GM12875 (cell line): ENCODE measurements at regions not wholly inside any gene's neighbourhood (a gene's known extent, or its start where the extent isn't known, plus 50 kb on each side); places are given as distances from the start of the nearest gene placed in this dataset.

Experiments
- H3K4me3 ChIP-seq: one replicate; pipeline ENCODE4 v1.5.1; 2011; ENCODE audit warnings: low read depth, low read length, control low read depth
- TF ChIP-seq, protein P1 (sequence below): IDR thresholded peaks from 2 replicates; pipeline ENCODE4 v1.5.1; 2011; ENCODE audit warnings: low read depth, mild to moderate bottlenecking, control low read depth, inconsistent platforms, low read length, moderate library complexity, borderline replicate concordance; ENCODE audit not compliant: insufficient read depth

DNA sequence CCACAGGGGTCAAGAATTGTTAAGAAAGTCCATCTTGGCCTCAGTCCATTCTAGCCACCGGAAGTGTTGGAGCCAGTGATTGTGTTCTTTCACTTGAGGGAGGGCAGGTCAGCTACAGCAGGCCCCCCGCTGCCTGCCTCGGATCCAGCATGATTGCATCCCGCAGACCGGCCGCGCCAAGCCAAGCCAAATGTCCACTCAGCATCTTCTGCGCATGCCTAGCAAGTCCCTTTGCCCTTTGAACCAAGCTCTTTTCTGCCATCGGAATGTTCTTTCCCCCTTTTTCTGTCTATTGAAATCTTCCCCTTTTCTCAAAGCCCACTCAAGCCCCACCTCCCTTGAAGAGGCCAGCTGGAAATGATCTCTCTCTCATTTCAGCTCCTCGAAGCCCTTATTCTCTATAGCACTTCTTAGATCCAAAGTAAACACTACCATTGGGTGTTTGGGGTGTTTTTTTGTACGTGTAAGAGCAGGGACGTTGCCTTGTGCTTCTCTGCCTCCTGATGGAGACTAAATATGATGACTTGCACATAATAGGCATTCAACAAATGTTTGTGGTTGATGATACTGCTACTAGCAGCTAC lies 147.8 kb upstream of the BCOR start:
- TF ChIP-seq, protein P1, sequence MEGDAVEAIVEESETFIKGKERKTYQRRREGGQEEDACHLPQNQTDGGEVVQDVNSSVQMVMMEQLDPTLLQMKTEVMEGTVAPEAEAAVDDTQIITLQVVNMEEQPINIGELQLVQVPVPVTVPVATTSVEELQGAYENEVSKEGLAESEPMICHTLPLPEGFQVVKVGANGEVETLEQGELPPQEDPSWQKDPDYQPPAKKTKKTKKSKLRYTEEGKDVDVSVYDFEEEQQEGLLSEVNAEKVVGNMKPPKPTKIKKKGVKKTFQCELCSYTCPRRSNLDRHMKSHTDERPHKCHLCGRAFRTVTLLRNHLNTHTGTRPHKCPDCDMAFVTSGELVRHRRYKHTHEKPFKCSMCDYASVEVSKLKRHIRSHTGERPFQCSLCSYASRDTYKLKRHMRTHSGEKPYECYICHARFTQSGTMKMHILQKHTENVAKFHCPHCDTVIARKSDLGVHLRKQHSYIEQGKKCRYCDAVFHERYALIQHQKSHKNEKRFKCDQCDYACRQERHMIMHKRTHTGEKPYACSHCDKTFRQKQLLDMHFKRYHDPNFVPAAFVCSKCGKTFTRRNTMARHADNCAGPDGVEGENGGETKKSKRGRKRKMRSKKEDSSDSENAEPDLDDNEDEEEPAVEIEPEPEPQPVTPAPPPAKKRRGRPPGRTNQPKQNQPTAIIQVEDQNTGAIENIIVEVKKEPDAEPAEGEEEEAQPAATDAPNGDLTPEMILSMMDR: no peak
- H3K4me3 ChIP-seq: no peak overlapping the region

DNA sequence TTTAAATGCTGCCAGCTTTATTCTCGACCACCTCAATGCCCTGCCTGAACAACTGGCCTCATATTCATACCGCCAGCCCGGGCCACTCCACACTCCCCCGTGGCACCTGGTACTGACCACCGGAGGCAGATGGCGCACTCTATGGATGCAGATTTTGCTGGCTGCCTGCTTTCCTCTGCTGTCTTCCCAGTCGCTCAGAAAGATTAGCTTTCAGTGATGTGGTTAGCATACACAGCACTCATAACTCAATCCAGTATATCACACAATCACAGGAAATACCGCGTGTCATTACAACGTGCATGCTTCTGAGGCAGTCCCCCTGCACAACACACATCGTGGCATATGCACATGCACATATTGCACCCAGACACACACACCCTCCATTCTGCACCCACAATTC lies 147.2 kb upstream of the BCOR start:
- TF ChIP-seq, protein P1: no peak
- no peak overlapping the region for H3K4me3 ChIP-seq

DNA sequence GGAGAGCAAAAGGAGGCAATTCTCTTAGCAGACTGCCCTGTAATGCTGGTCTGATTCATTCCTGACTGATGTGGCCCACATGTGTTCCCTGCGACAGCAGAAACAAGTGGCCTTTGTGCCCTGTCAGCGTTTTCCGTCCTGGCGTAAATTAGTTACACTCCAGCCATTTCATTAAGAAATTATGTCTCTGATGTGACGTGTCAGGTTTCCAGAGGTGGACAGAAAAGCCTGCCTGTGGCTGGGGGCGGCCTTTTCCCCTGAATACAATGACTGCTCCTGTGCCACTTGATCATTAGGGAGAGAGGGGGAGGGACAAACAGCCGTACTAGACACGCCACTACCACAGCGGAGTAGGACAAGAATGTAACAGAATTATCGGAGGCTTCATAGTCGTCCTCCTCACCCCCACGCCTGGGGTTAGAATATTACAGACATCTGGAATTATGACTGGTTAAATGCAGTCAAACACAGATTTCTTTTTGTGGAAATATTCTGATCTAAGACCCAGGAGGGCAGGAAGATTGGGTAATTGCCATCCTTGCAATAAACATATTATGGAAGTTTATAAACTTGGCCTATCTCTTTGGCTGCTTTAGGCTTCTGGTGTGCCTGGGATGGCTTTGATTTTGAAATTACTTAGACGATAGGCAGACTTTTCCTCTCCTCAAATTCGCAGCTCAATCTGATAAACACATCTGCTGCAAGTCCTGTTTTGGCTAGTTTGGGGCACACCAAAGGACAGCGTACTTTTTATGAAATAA lies 146.2 kb upstream of the BCOR start:
- TF ChIP-seq, protein P1: no peak
- H3K4me3 ChIP-seq: no peak overlapping the region

DNA sequence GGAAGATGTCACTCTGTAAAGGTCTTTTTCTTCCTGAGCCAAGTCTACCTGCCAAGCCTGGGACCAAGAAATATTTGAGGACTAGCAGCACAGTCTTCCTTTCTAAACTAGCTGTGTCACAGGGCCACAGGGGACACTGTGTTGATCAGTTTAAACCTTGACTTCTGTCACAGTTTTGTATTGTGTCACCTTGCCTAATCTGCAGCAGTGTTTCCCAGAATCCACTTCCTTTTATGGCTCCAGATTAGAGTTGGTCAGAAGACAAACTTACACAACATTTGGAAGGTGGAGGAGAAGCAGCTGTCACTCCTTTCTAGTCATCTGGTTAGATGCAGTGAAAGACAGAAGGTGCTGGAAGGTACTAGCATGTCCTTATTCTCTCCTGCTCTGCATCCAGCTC lies 143.1 kb upstream of the BCOR start:
- TF ChIP-seq, protein P1: no peak
- no peak overlapping the region for H3K4me3 ChIP-seq

DNA sequence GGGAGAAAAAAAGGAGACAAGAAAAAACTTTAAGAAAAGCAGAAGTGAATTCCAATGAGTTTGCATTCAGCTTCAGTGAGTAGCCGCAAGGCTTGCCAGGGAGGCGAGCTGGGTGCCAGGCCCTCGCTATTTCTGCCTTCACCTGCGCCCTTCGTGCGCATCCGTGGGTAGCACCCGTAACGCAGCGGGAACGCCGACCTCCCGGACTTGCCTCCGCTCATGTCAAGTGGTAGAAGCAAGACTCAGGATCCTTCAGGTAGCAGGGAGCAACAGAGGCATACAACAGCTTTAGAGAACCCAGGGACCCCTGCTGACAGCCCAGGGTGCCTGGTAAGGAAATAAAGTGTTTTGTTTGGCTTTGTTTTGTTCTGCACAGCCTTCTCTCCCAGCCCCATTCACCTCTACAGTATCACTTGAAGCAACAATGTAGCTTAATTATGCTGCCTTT lies 140.0 kb upstream of the BCOR start:
- no peak overlapping the region for H3K4me3 ChIP-seq
- TF ChIP-seq, protein P1: no peak

DNA sequence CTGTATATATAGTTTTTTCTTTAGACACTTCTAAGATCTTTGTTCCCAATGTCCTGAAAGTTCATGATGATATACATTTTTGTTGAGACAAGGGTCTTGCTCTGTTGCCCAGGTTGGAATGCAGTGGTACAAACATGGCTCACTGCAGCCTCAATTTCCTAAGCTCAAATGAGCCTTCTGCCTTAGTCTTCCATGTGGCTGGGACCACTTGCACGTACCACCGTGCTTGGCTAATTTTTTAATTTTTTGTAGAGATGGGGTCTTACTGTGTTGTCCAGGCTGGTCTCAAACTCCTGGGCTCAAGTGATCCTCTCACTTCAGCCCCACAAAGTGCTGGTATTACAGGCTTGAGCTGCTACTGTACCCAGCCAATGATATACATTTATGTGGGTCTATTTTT lies 132.9 kb upstream of the BCOR start:
- H3K4me3 ChIP-seq: no peak overlapping the region
- TF ChIP-seq, protein P1: no peak

DNA sequence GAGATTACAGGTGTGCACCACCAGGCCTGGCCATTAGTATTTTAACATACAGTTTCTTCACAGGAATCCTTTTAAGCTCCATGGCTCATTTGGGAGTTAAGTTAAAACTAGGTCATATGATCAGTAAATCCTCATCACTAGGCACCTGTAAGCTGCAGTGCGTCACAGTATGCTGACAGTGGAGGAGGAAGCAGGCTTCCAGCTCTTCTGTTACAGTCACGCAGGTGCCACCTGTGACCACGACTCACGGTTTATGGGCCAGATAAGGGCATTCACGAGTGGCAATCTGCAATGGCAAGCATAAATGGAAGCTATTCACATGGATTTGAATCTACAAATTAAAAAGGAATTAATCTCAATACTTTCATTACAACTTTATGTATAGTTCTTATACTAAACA lies 129.4 kb upstream of the BCOR start:
- TF ChIP-seq, protein P1: no peak
- H3K4me3 ChIP-seq: no peak overlapping the region
